DND-41 (cell line): ENCODE measurements at regions not wholly inside any gene's neighbourhood (a gene's known extent, or its start where the extent isn't known, plus 50 kb on each side); places are given as distances from the start of the nearest gene placed in this dataset.

Experiments used
- EZH2 ChIP-seq: IDR thresholded peaks from 3 replicates; pipeline ENCODE4 v1.6.1; 2012; ENCODE audit warnings: borderline replicate concordance, low read depth, mild to moderate bottlenecking, moderate library complexity, low read length, inconsistent platforms; ENCODE audit not compliant: severe bottlenecking
- TF ChIP-seq, protein P1 (sequence below): IDR thresholded peaks from 2 replicates; pipeline ENCODE4 v1.5.1; 2012; ENCODE audit warnings: borderline replicate concordance, low read length, moderate library complexity, mild to moderate bottlenecking; ENCODE audit not compliant: poor library complexity, severe bottlenecking; ENCODE audit errors: extremely low read depth

DNA sequence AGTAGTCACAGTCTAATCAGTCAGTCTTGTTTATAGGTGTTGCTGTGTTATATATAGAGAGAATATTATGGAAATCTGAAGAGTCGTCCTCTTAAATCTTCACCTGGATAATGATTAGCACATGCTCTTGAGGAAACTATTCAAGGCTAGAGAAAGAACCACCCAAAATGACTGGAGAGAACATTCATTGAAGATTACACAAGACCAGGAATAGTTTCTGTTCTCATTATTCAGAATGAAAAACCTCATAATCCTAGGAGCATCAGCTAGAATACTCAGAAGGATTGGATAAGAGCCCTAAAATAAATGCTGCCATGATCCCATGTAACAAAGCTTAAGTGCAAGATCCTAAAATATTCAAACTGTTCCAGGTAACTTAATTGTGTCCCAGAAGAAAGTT is 278.2 kb upstream of the PREP start:
- TF ChIP-seq, protein P1, sequence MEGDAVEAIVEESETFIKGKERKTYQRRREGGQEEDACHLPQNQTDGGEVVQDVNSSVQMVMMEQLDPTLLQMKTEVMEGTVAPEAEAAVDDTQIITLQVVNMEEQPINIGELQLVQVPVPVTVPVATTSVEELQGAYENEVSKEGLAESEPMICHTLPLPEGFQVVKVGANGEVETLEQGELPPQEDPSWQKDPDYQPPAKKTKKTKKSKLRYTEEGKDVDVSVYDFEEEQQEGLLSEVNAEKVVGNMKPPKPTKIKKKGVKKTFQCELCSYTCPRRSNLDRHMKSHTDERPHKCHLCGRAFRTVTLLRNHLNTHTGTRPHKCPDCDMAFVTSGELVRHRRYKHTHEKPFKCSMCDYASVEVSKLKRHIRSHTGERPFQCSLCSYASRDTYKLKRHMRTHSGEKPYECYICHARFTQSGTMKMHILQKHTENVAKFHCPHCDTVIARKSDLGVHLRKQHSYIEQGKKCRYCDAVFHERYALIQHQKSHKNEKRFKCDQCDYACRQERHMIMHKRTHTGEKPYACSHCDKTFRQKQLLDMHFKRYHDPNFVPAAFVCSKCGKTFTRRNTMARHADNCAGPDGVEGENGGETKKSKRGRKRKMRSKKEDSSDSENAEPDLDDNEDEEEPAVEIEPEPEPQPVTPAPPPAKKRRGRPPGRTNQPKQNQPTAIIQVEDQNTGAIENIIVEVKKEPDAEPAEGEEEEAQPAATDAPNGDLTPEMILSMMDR: no peak
- TF ChIP-seq EZH2: no peak
